GM21576 (cell line): ENCODE measurements at regions not wholly inside any gene's neighbourhood (a gene's known extent, or its start where the extent isn't known, plus 50 kb on each side); places are given as distances from the start of the nearest gene placed in this dataset.
"Not testable (repeated sequence)": the region's sequence is repeated elsewhere in the genome, so short reads cannot be mapped to it uniquely, and the experiment has no call there.

Experiments used
- ATAC-seq: cut with Tn5 transposase; IDR thresholded peaks from one replicate; pipeline ENCODE4 v1.9.1; 2021; ENCODE audit warnings: mild to moderate bottlenecking, moderate library complexity; ENCODE audit not compliant: unreplicated experiment

GRCh38 chr6:11891547-11891946 lies 112.9 kb upstream of the ADTRP start:
- no peak for ATAC-seq

- ATAC-seq, result no peak
Observed at GRCh38 chr6:11890849-11891248, 112.2 kb upstream of the ADTRP start.

- no peak for ATAC-seq
Observed at GRCh38 chr6:11890209-11890608, 111.6 kb upstream of the ADTRP start.

- ATAC-seq, result no peak
Observed at GRCh38 chr6:11889572-11889971, 111.0 kb upstream of the ADTRP start.

GRCh38 chr6:11888727-11889126 lies 110.1 kb upstream of the ADTRP start:
- no peak for ATAC-seq

GRCh38 chr6:11885159-11885558 lies 106.6 kb upstream of the ADTRP start:
- ATAC-seq, result no peak

GRCh38 chr6:11883471-11883870 lies 104.9 kb upstream of the ADTRP start:
- not testable (repeated sequence) for ATAC-seq

GRCh38 chr6:11880156-11880555 lies 101.6 kb upstream of the ADTRP start:
- not testable (repeated sequence) for ATAC-seq

GRCh38 chr6:11878735-11879134 lies 100.1 kb upstream of the ADTRP start:
- no peak for ATAC-seq

- ATAC-seq, result no peak
Observed at GRCh38 chr6:11878029-11878428, 99.4 kb upstream of the ADTRP start.

GRCh38 chr6:11876934-11877433 lies 98.4 kb upstream of the ADTRP start:
- ATAC-seq, result peak; percentile 86

- ATAC-seq, result no peak
Observed at GRCh38 chr6:11875325-11876109, 96.9 kb upstream of the ADTRP start.

- no peak for ATAC-seq
Observed at GRCh38 chr6:11869672-11870340, 91.2 kb upstream of the ADTRP start.

GRCh38 chr6:11868392-11868791 lies 89.8 kb upstream of the ADTRP start:
- ATAC-seq, result no peak

- ATAC-seq, result no peak
Observed at GRCh38 chr6:11865680-11866300, 87.2 kb upstream of the ADTRP start.

GRCh38 chr6:11858439-11858838 lies 79.8 kb upstream of the ADTRP start:
- ATAC-seq, result no peak

- no peak for ATAC-seq
Observed at GRCh38 chr6:11855743-11856142, 77.1 kb upstream of the ADTRP start.

GRCh38 chr6:11854408-11855165 lies 76.0 kb upstream of the ADTRP start:
- no peak for ATAC-seq

- ATAC-seq, result no peak
Observed at GRCh38 chr6:11853678-11854407, 75.2 kb upstream of the ADTRP start.

GRCh38 chr6:11852061-11852651 lies 73.6 kb upstream of the ADTRP start:
- peak; percentile 41 for ATAC-seq
